GM12878 (cell line): ENCODE measurements at regions not wholly inside any gene's neighbourhood (a gene's known extent, or its start where the extent isn't known, plus 50 kb on each side); places are given as distances from the start of the nearest gene placed in this dataset.

Experiments used
- EP300 ChIP-seq, 2 experiments: fragments of 150-350 bp in 1 of 2; IDR thresholded peaks; 2 replicates each; pipeline ENCODE4 v1.6.1; 2011 to 2012; ENCODE audit warnings: low read depth in 2 of 2, low read length in 2 of 2, borderline replicate concordance in 1 of 2, improper control_type of control experiment in 1 of 2, inconsistent platforms in 1 of 2; ENCODE audit not compliant: control insufficient read depth in 1 of 2
- KDM1A ChIP-seq: fragments of 200-600 bp; sonication (generic); IDR thresholded peaks from 2 replicates; pipeline ENCODE4 v1.6.1; 2016; ENCODE audit warnings: borderline replicate concordance
- SP1 ChIP-seq: IDR thresholded peaks from one replicate; pipeline ENCODE4 v1.6.1; 2011; ENCODE audit warnings: low read depth, low read length
- ZNF24 ChIP-seq: fragments of 450-650 bp; IDR thresholded peaks from 2 replicates; pipeline ENCODE4 v1.6.1; 2017; ENCODE audit warnings: antibody characterized with exemption, mild to moderate bottlenecking
- TF ChIP-seq, protein P1 (sequence below), 3 experiments: IDR thresholded peaks in 2 of 3; conservative IDR thresholded peaks in 1 of 3; 2 replicates each; pipeline ENCODE4 v1.5.1; 2011; ENCODE audit warnings: low read depth in 3 of 3, low read length in 3 of 3, mild to moderate bottlenecking in 3 of 3, control low read depth in 2 of 3, moderate library complexity in 2 of 3, inconsistent platforms in 1 of 3, mixed read lengths in 1 of 3; ENCODE audit not compliant: control insufficient read depth in 2 of 3, insufficient read depth in 1 of 3; ENCODE audit errors: extremely low read depth in 1 of 3

DNA sequence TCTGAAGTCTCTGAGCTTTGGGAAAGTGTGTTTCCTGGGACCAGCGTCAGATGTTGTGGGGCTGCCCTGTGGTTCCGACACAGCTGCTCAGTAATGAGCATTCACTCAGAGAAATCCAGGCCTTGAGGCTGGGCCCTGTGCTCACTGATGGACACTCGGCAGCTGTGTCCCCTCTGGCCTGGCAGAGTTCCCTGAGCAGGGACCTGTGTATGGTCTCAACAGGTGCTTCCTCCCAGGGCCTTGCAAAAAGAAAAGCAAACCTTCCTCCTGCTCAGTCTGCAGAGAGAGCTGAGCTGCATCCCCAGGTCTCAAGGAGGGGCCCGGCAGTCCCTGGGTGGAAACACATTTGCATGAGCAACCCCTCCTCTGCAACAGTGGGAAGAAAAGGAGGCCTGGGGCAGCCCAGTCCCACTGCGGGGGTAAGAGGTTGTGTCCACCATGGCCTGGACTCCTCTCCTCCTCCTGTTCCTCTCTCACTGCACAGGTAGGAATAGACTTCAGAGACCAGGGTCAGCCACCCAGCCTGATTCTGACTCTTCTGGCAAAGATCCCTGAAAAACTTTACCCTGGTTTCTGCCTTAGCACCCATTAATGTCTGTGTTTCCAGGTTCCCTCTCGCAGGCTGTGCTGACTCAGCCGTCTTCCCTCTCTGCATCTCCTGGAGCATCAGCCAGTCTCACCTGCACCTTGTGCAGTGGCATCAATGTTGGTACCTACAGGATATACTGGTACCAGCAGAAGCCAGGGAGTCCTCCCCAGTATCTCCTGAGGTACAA lies 131.2 kb downstream of the VPREB1 start:
- TF ChIP-seq ZNF24, result no peak
- TF ChIP-seq KDM1A, result no peak
- TF ChIP-seq EP300 (IDR thresholded peaks at IDR 0.05; ENCODE audit: borderline replicate concordance in 1 of 2, control insufficient read depth in 1 of 2, low read depth in 2 of 2, low read length in 2 of 2), result no peak
- TF ChIP-seq SP1, result no peak
- TF ChIP-seq, protein P1, sequence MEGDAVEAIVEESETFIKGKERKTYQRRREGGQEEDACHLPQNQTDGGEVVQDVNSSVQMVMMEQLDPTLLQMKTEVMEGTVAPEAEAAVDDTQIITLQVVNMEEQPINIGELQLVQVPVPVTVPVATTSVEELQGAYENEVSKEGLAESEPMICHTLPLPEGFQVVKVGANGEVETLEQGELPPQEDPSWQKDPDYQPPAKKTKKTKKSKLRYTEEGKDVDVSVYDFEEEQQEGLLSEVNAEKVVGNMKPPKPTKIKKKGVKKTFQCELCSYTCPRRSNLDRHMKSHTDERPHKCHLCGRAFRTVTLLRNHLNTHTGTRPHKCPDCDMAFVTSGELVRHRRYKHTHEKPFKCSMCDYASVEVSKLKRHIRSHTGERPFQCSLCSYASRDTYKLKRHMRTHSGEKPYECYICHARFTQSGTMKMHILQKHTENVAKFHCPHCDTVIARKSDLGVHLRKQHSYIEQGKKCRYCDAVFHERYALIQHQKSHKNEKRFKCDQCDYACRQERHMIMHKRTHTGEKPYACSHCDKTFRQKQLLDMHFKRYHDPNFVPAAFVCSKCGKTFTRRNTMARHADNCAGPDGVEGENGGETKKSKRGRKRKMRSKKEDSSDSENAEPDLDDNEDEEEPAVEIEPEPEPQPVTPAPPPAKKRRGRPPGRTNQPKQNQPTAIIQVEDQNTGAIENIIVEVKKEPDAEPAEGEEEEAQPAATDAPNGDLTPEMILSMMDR (IDR thresholded peaks at IDR 0.05 in 2 of 3, conservative IDR thresholded peaks at IDR 0.05 in 1 of 3; ENCODE audit: control insufficient read depth in 2 of 3, extremely low read depth in 1 of 3, insufficient read depth in 1 of 3, low read depth in 3 of 3, low read length in 3 of 3), result no peak
